Heart left ventricle (tissue), 16 donors: ENCODE measurements at regions not wholly inside any gene's neighbourhood (a gene's known extent, or its start where the extent isn't known, plus 50 kb on each side); places are given as distances from the start of the nearest gene placed in this dataset.

ENCODE experiments used
- ATAC-seq, 4 donors: fragments of 200-7000 bp; cut with Tn5 transposase; one replicate each; pipeline ENCODE4 v1.9.1; 2020 to 2022; ENCODE audit warnings: moderate library complexity in 4 of 4, mild to moderate bottlenecking in 3 of 4, moderate number of reproducible peaks in 1 of 4
- DNase-seq, 5 donors: peaks; one replicate each; pipeline ENCODE4 v3.0.0-alpha.2; 2020
- H3K27ac ChIP-seq, 12 donors: fragments of 200-600 bp; sonication (generic) in 4 of 12; one replicate each; pipeline versions ENCODE4 v1.5.0 to v1.8.0; 2016 to 2022; ENCODE audit warnings: mild to moderate bottlenecking in 2 of 12
- H3K27me3 ChIP-seq, 9 donors: fragments of 200-600 bp; sonication (generic) in 2 of 9; one replicate each; pipeline versions ENCODE4 v1.5.1 to v1.8.0; 2016 to 2022; ENCODE audit warnings: mild to moderate bottlenecking in 3 of 9
- H3K36me3 ChIP-seq, 9 donors: fragments of 200-600 bp; sonication (generic) in 2 of 9; one replicate each; pipeline versions ENCODE4 v1.5.0 to v1.8.0; 2018 to 2022; ENCODE audit warnings: mild to moderate bottlenecking in 2 of 9
- H3K4me1 ChIP-seq, 12 donors: fragments of 200-600 bp; sonication (generic) in 4 of 12; one replicate each; pipeline versions ENCODE4 v1.5.0 to v1.8.0; 2016 to 2022; ENCODE audit warnings: mild to moderate bottlenecking in 3 of 12
- H3K4me3 ChIP-seq, 12 donors: fragments of 200-600 bp; sonication (generic) in 4 of 12; one replicate each; pipeline versions ENCODE4 v1.5.0 to v1.8.0; 2017 to 2022; ENCODE audit warnings: mild to moderate bottlenecking in 9 of 12, moderate library complexity in 4 of 12
- H3K9me3 ChIP-seq, 12 donors: fragments of 200-600 bp; sonication (generic) in 4 of 12; one replicate each; pipeline versions ENCODE4 v1.5.0 to v1.8.0; 2016 to 2022; ENCODE audit warnings: mild to moderate bottlenecking in 1 of 12
- CTCF ChIP-seq, 12 donors: fragments of 200-600 bp; sonication (generic) in 4 of 12; IDR thresholded peaks; one replicate each; pipeline versions ENCODE4 v1.5.0 to v1.8.0; 2018 to 2022; ENCODE audit warnings: antibody characterized with exemption in 12 of 12, mild to moderate bottlenecking in 5 of 12
- POLR2A ChIP-seq, 2 donors: fragments of 450-650 bp; IDR thresholded peaks; one replicate each; pipeline ENCODE4 v1.6.1; 2017; ENCODE audit warnings: antibody characterized with exemption in 2 of 2, mild to moderate bottlenecking in 2 of 2, moderate library complexity in 2 of 2
- WGBS, 4 donors: extraction: QIAGEN DNeasy Blood & Tissue Kit in 2 of 4; methylation state at CpG; one replicate each; pipeline versions ENCODE4 v1.1.5 to v1.1.7; 2013 to 2018; 5-methylcytosine and 5-hydroxymethylcytosine counted together
- intact Hi-C, 10 donors: fragments of 100-400 bp; cut with DNase I; formaldehyde crosslinking; loops; one replicate each; pipeline versions ENCODE4 v1.11.1 to v1.14.2; 2022
- donor health status: ischemic (EF 13 %, LVEDD 7.1; RV severe dilation, severe dysfunction).
- donor health status: healthy with polysubstance abuse.
- donor health status: DM: no; HTN: yes; CAD: no.
- donor health status: DM: no; HTN: no; CAD: no.
- donor health status: ischemic (EF 25% LVEDD 6.9; RV normal size, moderate dysfunction).
- donor health status: ischemic (EF 25% LVEDD 5.7; RV mildly dilated, moderate dysfunction).
- donor health status: healthy.
- donor health status: DM: yes; HTN: yes; CAD: no.
- donor health status: ischemic (EF 35%, LVEDD 5.7; RV mildly dilated, moderate dysfunction).
- donor health status: nonischemic (EF 11% LVEDD 7.7; RV severe dilation, severe dysfunction).
- donor health status: DM: yes; HTN: yes; CAD: no.
- donor health status: PGD.
- donor health status: ischemic (EF 29% LVEDD 5.4; RV normal size, mild dysfunction).
- donor health status: nonischemic (EF 23%, LVEDD 6.1; RV moderate dilation, normal function).

DNA sequence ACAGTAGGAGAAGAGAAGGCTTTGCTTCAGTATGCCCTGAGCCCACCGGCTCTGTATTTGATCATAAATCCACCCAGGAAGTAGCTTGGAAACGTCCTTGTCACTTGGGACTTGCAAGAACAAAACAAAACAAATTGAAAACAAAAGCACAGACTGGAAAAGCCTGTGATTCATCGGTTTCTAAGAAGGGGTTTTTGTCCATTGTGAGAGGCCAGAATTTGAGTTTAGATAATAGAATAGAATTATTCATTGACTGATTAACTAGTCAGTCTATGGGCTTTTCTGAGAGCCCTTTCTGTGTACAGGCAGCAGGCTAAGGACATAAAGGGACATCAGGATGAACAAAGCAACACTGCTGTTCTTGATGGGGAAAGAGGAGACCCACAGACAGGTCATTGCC, 424.8 kb downstream of the IRX1 start:
- Histone ChIP-seq H3K27ac (peak overlapping the region in 9 of 12 donors; percentile 36 to 69 (median 54)), H3K4me1 (peaks cover 0 to 32% (median 3%) of the 10 kb centered on the region in 12 donors), H3K36me3 (no peaks in the 10 kb centered on the region), H3K9me3 (no peaks in the 10 kb centered on the region), H3K27me3 (no peaks in the 10 kb centered on the region), H3K4me3 (no peak overlapping the region)
- TF ChIP-seq CTCF (IDR thresholded peaks at IDR 0.05) (no peak), POLR2A (IDR thresholded peaks at IDR 0.05) (no peak)
- ATAC-seq: no peak
- no peak for DNase-seq
- intact Hi-C loops: no loop called here
- 37 to 59% (median 49%) methylated on average over 3 of the region's 3 CpGs for WGBS, 4 donors

- no peak overlapping the region for H3K4me3 ChIP-seq
- no peak for ATAC-seq
- no peaks in the 10 kb centered on the region for H3K9me3 ChIP-seq
- intact Hi-C loops: no loop called here
- no peak for TF ChIP-seq POLR2A (IDR thresholded peaks at IDR 0.05)
- TF ChIP-seq CTCF (IDR thresholded peaks at IDR 0.05): no peak
- H3K27me3 ChIP-seq: no peaks in the 10 kb centered on the region
- peaks cover 0 to 23% (median 3%) of the 10 kb centered on the region in 12 donors for H3K4me1 ChIP-seq
- no peak for DNase-seq
- H3K27ac ChIP-seq: peak overlapping the region in 2 of 12 donors; percentile 34
- H3K36me3 ChIP-seq: no peaks in the 10 kb centered on the region
- 84 to 86% (median 85%) methylated on average over 15 to 19 of the region's 19 CpGs for WGBS, 4 donors
Measured at GRCh38 chr5:4022056-4022670, 426.5 kb downstream of the IRX1 start.

- intact Hi-C loops: no loop called here
- 75 to 86% (median 77%) methylated on average over 23 of the region's 23 CpGs for WGBS, 4 donors
- no peak for TF ChIP-seq POLR2A (IDR thresholded peaks at IDR 0.05)
- TF ChIP-seq CTCF (IDR thresholded peaks at IDR 0.05): no peak
- H3K4me3 ChIP-seq: no peak overlapping the region
- H3K4me1 ChIP-seq: peaks cover 0 to 29% (median 3%) of the 10 kb centered on the region in 12 donors
- no peaks in the 10 kb centered on the region for H3K27me3 ChIP-seq
- peak; percentile 34 to 81 (median 47) for DNase-seq
- H3K27ac ChIP-seq: peak overlapping the region in 2 of 12 donors; percentile 34
- no peaks in the 10 kb centered on the region for H3K9me3 ChIP-seq
- no peaks in the 10 kb centered on the region for H3K36me3 ChIP-seq
- peak; percentile 33 to 76 (median 52) for ATAC-seq
Measured at GRCh38 chr5:4023091-4023752, 427.6 kb downstream of the IRX1 start.

- TF ChIP-seq CTCF (IDR thresholded peaks at IDR 0.05): no peak
- TF ChIP-seq POLR2A (IDR thresholded peaks at IDR 0.05): no peak
- intact Hi-C loops: no loop called here
- H3K9me3 ChIP-seq: no peaks in the 10 kb centered on the region
- peak overlapping the region in 1 of 12 donors; percentile 10 for H3K27ac ChIP-seq
- no peak overlapping the region for H3K4me3 ChIP-seq
- no peaks in the 10 kb centered on the region for H3K27me3 ChIP-seq
- H3K4me1 ChIP-seq: peaks cover 0 to 28% (median 1%) of the 10 kb centered on the region in 12 donors
- H3K36me3 ChIP-seq: no peaks in the 10 kb centered on the region
- DNase-seq (no peak), ATAC-seq (no peak)
Measured at GRCh38 chr5:4023753-4024335, 428.2 kb downstream of the IRX1 start.
